Adrenal gland (tissue), 9 donors: ENCODE measurements at regions not wholly inside any gene's neighbourhood (a gene's known extent, or its start where the extent isn't known, plus 50 kb on each side); places are given as distances from the start of the nearest gene placed in this dataset.

Source experiments
- DNase-seq, 7 donors: peaks; one replicate each; pipeline ENCODE4 v3.0.0-alpha.2; 2019 to 2020
- H3K27ac ChIP-seq, 5 donors: fragments of 200-600 bp; sonication (generic) in 4 of 5; 1 replicate in 3 of 5; 2 replicates in 2 of 5; pipeline versions ENCODE4 v1.5.1 to v1.8.0; 2016 to 2020; ENCODE audit warnings: mild to moderate bottlenecking in 1 of 5
- H3K27me3 ChIP-seq: fragments of 200-600 bp; 2 replicates; pipeline ENCODE4 v1.8.0; 2021
- H3K36me3 ChIP-seq, 2 donors: fragments of 200-600 bp; replicated peaks in 1 of 2; 1 replicate in 1 of 2; 2 replicates in 1 of 2; pipeline versions ENCODE4 v1.5.1 to v1.8.0; 2018 to 2022
- H3K4me1 ChIP-seq, 2 donors: fragments of 200-600 bp; replicated peaks in 1 of 2; 1 replicate in 1 of 2; 2 replicates in 1 of 2; pipeline versions ENCODE4 v1.5.1 to v1.8.0; 2018 to 2021
- H3K4me3 ChIP-seq, 4 donors: fragments of 200-600 bp; sonication (generic) in 3 of 4; one replicate each; pipeline ENCODE4 v1.5.1; 2016 to 2018
- H3K9me3 ChIP-seq, 3 donors: fragments of 200-600 bp; sonication (generic) in 1 of 3; replicated peaks in 1 of 3; 1 replicate in 2 of 3; 2 replicates in 1 of 3; pipeline versions ENCODE4 v1.5.1 to v1.8.0; 2016 to 2021
- POLR2A ChIP-seq, 2 donors: fragments of 450-650 bp; IDR thresholded peaks; one replicate each; pipeline ENCODE4 v1.6.1; 2017; ENCODE audit warnings: antibody characterized with exemption in 2 of 2, mild to moderate bottlenecking in 2 of 2, moderate library complexity in 1 of 2
- whole genome bisulfite sequencing, 4 donors: extraction: QIAGEN DNeasy Blood & Tissue Kit in 2 of 4; methylation state at CpG; one replicate each; pipeline versions ENCODE4 v1.1.5 to v1.1.7; 2013 to 2017; 5-methylcytosine and 5-hydroxymethylcytosine counted together
- intact Hi-C, 2 donors: fragments of 100-400 bp; cut with DNase I; formaldehyde crosslinking; loops; one replicate each; pipeline versions ENCODE4 v1.14.1 to v1.15.0; 2022 to 2023
- TF ChIP-seq, protein P1 (sequence below), 6 experiments: fragments of 450-650 bp in 4 of 6; fragments of 200-600 bp in 2 of 6; sonication (generic) in 1 of 6; IDR thresholded peaks; 1 replicate in 5 of 6; 2 replicates in 1 of 6; pipeline versions ENCODE4 v1.5.1 to v1.8.0; 2016 to 2021; ENCODE audit warnings: antibody characterized with exemption in 6 of 6, mild to moderate bottlenecking in 2 of 6, moderate library complexity in 1 of 6
- donor health status: healthy with polysubstance abuse.
- donor health status: Bipolar disorder and iron deficiency.
- donor health status: DM: yes; HTN: yes; CAD: no.
- donor health status: DM: no; HTN: no; CAD: no.
- donor health status: DM: no; HTN: no; CAD: no.

DNA sequence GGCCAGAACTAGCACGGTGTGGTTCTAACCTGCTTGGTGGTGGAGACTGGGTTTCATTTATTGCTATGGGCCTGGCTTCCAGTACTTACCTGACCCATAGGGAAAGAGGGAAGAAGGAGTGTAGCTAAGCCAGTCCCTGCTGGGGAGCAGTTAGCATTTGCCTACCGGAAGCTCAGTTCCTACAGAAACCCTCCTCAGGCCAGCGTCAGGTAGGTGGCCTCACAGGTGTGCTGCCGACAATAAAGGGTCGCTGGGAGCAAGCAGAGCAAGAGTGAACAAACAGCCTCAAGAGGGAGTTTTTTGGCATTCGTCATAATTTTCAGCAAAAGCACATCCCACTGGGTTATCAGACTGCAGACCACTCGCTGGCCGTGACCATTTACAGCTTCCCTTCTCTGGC is 740.6 kb upstream of the TENM3 start:
- intact Hi-C loops = no loop called here
- DNase-seq = no peak
- TF ChIP-seq POLR2A (IDR thresholded peaks at IDR 0.05) = no peak
- TF ChIP-seq, protein P1, sequence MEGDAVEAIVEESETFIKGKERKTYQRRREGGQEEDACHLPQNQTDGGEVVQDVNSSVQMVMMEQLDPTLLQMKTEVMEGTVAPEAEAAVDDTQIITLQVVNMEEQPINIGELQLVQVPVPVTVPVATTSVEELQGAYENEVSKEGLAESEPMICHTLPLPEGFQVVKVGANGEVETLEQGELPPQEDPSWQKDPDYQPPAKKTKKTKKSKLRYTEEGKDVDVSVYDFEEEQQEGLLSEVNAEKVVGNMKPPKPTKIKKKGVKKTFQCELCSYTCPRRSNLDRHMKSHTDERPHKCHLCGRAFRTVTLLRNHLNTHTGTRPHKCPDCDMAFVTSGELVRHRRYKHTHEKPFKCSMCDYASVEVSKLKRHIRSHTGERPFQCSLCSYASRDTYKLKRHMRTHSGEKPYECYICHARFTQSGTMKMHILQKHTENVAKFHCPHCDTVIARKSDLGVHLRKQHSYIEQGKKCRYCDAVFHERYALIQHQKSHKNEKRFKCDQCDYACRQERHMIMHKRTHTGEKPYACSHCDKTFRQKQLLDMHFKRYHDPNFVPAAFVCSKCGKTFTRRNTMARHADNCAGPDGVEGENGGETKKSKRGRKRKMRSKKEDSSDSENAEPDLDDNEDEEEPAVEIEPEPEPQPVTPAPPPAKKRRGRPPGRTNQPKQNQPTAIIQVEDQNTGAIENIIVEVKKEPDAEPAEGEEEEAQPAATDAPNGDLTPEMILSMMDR (IDR thresholded peaks at IDR 0.05) = no peak
- no peak overlapping the region for H3K4me3 ChIP-seq
- 95% methylated on average over 8 of the region's 8 CpGs for WGBS, 4 donors
- no peaks in the 10 kb centered on the region for H3K4me1 ChIP-seq
- no peak overlapping the region for H3K27ac ChIP-seq
- no peaks in the 10 kb centered on the region for H3K9me3 ChIP-seq
- no peaks in the 10 kb centered on the region for H3K36me3 ChIP-seq
- no peaks in the 10 kb centered on the region for H3K27me3 ChIP-seq

DNA sequence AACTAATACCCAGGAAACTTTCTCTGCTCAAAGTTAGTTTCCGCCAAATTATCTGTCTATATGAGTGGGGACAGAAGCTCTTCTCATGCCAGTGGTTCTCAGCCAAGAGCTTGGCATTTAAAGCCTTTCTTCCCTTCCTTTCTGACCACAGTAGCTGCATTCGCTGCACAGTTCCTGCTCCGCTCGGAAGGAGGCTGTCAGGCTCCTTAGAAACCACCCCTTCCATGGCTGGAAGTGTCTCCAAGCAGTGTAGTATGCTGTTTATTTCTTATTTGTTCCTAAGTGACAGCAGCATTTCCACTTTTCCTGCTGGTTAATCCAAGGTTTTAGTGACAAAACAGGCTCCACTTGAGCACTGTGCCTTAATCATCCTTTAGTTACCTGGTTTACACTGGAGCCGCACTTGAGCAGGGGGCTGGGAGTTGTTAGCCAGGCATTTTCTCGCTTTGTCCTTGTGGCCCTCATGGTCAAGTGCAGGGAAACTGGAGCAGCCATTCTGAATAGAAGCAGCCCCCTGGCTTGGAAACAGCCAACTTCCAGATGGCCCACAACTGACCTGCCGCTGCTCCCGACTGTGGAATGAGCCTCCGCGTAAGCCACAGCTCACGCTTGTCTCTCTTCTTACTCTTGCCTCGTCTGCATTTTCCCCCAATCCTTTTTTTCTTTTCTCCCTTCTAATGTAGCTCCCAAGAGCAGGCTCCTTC is 739.4 kb upstream of the TENM3 start:
- WGBS, 4 donors = 72 to 86% (median 79%) methylated on average over 12 of the region's 12 CpGs

DNA sequence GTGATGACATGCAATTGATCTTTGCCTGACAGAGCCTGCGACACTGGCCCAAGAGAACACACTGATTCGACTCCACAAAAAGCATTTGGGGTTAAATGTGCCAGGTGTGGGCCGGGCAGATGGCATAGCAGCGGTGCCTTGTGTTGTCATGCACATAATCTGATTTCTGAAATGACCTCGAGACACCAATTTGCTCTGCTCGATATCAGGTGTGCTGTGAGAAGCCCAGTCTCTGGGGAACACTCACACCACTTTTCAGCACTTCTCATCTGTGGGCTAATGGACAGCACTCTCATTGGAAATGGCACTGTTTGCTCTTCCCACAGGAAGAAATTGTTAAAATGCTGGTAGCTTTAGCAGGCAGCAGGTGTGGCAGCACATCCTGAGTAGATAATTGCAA is 738.3 kb upstream of the TENM3 start:
- H3K4me3 ChIP-seq = no peak overlapping the region
- 74 to 86% (median 80%) methylated on average over 6 of the region's 6 CpGs for WGBS, 4 donors
- intact Hi-C loops = no loop called here

More for the DNA sequence above, 739.4 kb upstream of the TENM3 start:
- no peak for DNase-seq
- no peak overlapping the region for H3K4me3 ChIP-seq
- H3K27ac ChIP-seq = no peak overlapping the region
- H3K4me1 ChIP-seq = no peaks in the 10 kb centered on the region
- intact Hi-C loops = no loop called here
- no peaks in the 10 kb centered on the region for H3K27me3 ChIP-seq
- no peaks in the 10 kb centered on the region for H3K36me3 ChIP-seq
- TF ChIP-seq, protein P1 (IDR thresholded peaks at IDR 0.05) = no peak
- TF ChIP-seq POLR2A (IDR thresholded peaks at IDR 0.05) = no peak
- no peaks in the 10 kb centered on the region for H3K9me3 ChIP-seq

DNA sequence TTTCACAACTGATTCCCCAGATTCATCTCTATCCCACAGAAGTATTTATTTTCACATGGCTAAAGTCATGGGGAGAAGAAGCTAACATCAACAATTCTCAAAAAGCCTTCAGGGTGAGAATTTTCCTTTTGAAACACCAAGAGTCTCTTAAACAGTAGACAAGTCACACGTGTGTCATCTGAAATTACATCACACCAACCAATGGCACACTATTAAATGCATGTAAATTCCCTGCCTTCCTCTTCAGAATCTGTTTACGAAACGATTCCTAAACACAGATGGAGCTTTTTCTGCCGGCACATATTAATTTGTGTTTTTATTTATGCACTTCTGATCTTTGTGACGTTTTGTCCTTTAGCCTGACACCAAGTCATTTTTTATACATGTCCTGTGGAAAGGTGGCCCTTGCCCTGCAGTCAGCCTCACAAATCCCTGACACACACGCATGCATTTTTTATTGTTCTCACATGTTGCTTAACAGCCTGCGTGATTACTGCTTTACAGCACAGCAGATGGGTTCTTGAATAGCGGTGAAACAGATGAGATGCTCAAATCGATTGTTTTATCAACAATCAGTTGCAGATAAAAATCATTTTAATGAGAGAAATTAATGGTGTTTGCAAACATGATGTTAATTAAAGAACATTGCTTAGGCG is 735.9 kb upstream of the TENM3 start:
- no peak for DNase-seq
- TF ChIP-seq, protein P1 (IDR thresholded peaks at IDR 0.05) = no peak
- TF ChIP-seq POLR2A (IDR thresholded peaks at IDR 0.05) = no peak
- no peak overlapping the region for H3K4me3 ChIP-seq
- no peak overlapping the region for H3K27ac ChIP-seq
- H3K27me3 ChIP-seq = no peaks in the 10 kb centered on the region
- H3K36me3 ChIP-seq = no peaks in the 10 kb centered on the region
- intact Hi-C loops = no loop called here
- H3K4me1 ChIP-seq = no peaks in the 10 kb centered on the region
- no peaks in the 10 kb centered on the region for H3K9me3 ChIP-seq
- 80 to 83% (median 81%) methylated on average over 10 of the region's 10 CpGs for WGBS, 4 donors

More for the DNA sequence above, 738.3 kb upstream of the TENM3 start:
- Histone ChIP-seq H3K27me3 (no peaks in the 10 kb centered on the region), H3K9me3 (no peaks in the 10 kb centered on the region), H3K4me1 (no peaks in the 10 kb centered on the region), H3K36me3 (no peaks in the 10 kb centered on the region), H3K27ac (no peak overlapping the region)
- no peak for DNase-seq
- no peak for TF ChIP-seq POLR2A (IDR thresholded peaks at IDR 0.05)
- TF ChIP-seq, protein P1 (IDR thresholded peaks at IDR 0.05) = no peak
